ENCODE measurements at regions not wholly inside any gene's neighbourhood (a gene's known extent, or its start where the extent isn't known, plus 50 kb on each side); places are given as distances from the start of the nearest gene placed in this dataset.

- no peak for TF ChIP-seq CSDC2 (CRISPR knock-in tag; IDR thresholded peaks at IDR 0.05)
- no peak for TF ChIP-seq CREB5 (CRISPR knock-in tag; IDR thresholded peaks at IDR 0.05; ENCODE audit: low read depth)
- TF ChIP-seq TOX (CRISPR knock-in tag; IDR thresholded peaks at IDR 0.05; ENCODE audit: borderline replicate concordance) = no peak
- TF ChIP-seq ZNF70 (CRISPR knock-in tag; IDR thresholded peaks at IDR 0.05) = no peak
- no peak for TF ChIP-seq CSRNP3 (CRISPR knock-in tag; IDR thresholded peaks at IDR 0.05)
- TF ChIP-seq ARNTL (CRISPR knock-in tag; IDR thresholded peaks at IDR 0.05; ENCODE audit: borderline replicate concordance, low read depth) = no peak
- no peak for TF ChIP-seq POU6F1 (CRISPR knock-in tag; IDR thresholded peaks at IDR 0.05; ENCODE audit: borderline replicate concordance, low read depth)
- TF ChIP-seq OSR1 (CRISPR knock-in tag; IDR thresholded peaks at IDR 0.05) = no peak
- TF ChIP-seq ZNF8 (CRISPR knock-in tag; IDR thresholded peaks at IDR 0.05) = no peak
- no peak for TF ChIP-seq PATZ1 (CRISPR knock-in tag; IDR thresholded peaks at IDR 0.05; ENCODE audit: borderline replicate concordance)
- no peak for TF ChIP-seq ISL1 (CRISPR knock-in tag; IDR thresholded peaks at IDR 0.05)
- no peak for ATAC-seq
Observed at GRCh38 chr6:86615299-86615698, 322.0 kb upstream of the HTR1E start.

GRCh38 chr6:86609549-86610388 is 327.6 kb upstream of the HTR1E start:
- no peak for ATAC-seq
- TF ChIP-seq OSR1 (CRISPR knock-in tag; IDR thresholded peaks at IDR 0.05) = no peak
- TF ChIP-seq TCF4 (CRISPR knock-in tag; IDR thresholded peaks at IDR 0.05; ENCODE audit: borderline replicate concordance) = peak; percentile 78
- TF ChIP-seq CSRNP3 (CRISPR knock-in tag; IDR thresholded peaks at IDR 0.05) = no peak
- TF ChIP-seq RARB (CRISPR knock-in tag; IDR thresholded peaks at IDR 0.05) = no peak
- peak; percentile 66; the same call in 1 of the 2 replicates for TF ChIP-seq TSHZ2 (CRISPR knock-in tag; IDR thresholded peaks at IDR 0.05)
- TF ChIP-seq ISL1 (CRISPR knock-in tag; IDR thresholded peaks at IDR 0.05) = peak; percentile 46
- TF ChIP-seq ESRRG (CRISPR knock-in tag; IDR thresholded peaks at IDR 0.05) = no peak
- TF ChIP-seq ZFP3 (CRISPR knock-in tag; IDR thresholded peaks at IDR 0.05) = no peak
- TF ChIP-seq ZNF8 (CRISPR knock-in tag; IDR thresholded peaks at IDR 0.05) = no peak
- no peak for TF ChIP-seq TOX (CRISPR knock-in tag; IDR thresholded peaks at IDR 0.05; ENCODE audit: borderline replicate concordance)
- no peak for TF ChIP-seq POU6F1 (CRISPR knock-in tag; IDR thresholded peaks at IDR 0.05; ENCODE audit: borderline replicate concordance, low read depth)
- TF ChIP-seq CSDC2 (CRISPR knock-in tag; IDR thresholded peaks at IDR 0.05) = no peak
- no peak for TF ChIP-seq BACH2 (CRISPR knock-in tag; IDR thresholded peaks at IDR 0.05; ENCODE audit: borderline replicate concordance)
- no peak for TF ChIP-seq ZC3H10 (CRISPR knock-in tag; IDR thresholded peaks at IDR 0.05)
- no peak for TF ChIP-seq ZNF70 (CRISPR knock-in tag; IDR thresholded peaks at IDR 0.05)
- TF ChIP-seq GLIS3 (CRISPR knock-in tag; IDR thresholded peaks at IDR 0.05) = no peak
- TF ChIP-seq ZFP30 (CRISPR knock-in tag; IDR thresholded peaks at IDR 0.05) = no peak
- no peak for TF ChIP-seq PATZ1 (CRISPR knock-in tag; IDR thresholded peaks at IDR 0.05; ENCODE audit: borderline replicate concordance)
- no peak for TF ChIP-seq SNAI2 (CRISPR knock-in tag; IDR thresholded peaks at IDR 0.05)
- TF ChIP-seq ARNTL (CRISPR knock-in tag; IDR thresholded peaks at IDR 0.05; ENCODE audit: borderline replicate concordance, low read depth) = no peak
- no peak for TF ChIP-seq ZNF565 (CRISPR knock-in tag; conservative IDR thresholded peaks at IDR 0.05; ENCODE audit: low read depth)

All from SK-N-SH treated with all-trans-retinoic acid at 6 μM for 48 hours (cell line).